Lower lobe of right lung (tissue), 2 donors: ENCODE measurements at regions not wholly inside any gene's neighbourhood (a gene's known extent, or its start where the extent isn't known, plus 50 kb on each side); places are given as distances from the start of the nearest gene placed in this dataset.

ENCODE experiments used
- ATAC-seq, 2 donors: fragments of 200-7000 bp; cut with Tn5 transposase; one replicate each; pipeline ENCODE4 v1.9.1; 2020 to 2022; ENCODE audit warnings: mild to moderate bottlenecking in 2 of 2, moderate library complexity in 2 of 2
- DNase-seq: peaks from one replicate; pipeline ENCODE4 v3.0.0-alpha.2; 2020
- H3K27ac ChIP-seq: fragments of 200-600 bp; one replicate; pipeline ENCODE4 v1.8.0; 2022
- H3K27me3 ChIP-seq: fragments of 200-600 bp; one replicate; pipeline ENCODE4 v1.8.0; 2022; ENCODE audit warnings: low read depth
- H3K36me3 ChIP-seq: fragments of 200-600 bp; one replicate; pipeline ENCODE4 v1.8.0; 2022; ENCODE audit warnings: mild to moderate bottlenecking
- H3K4me1 ChIP-seq: fragments of 200-600 bp; one replicate; pipeline ENCODE4 v1.8.0; 2022
- H3K4me3 ChIP-seq: fragments of 200-600 bp; one replicate; pipeline ENCODE4 v1.8.0; 2022; ENCODE audit warnings: mild to moderate bottlenecking
- H3K9me3 ChIP-seq: fragments of 200-600 bp; one replicate; pipeline ENCODE4 v1.8.0; 2022
- CTCF ChIP-seq: fragments of 200-600 bp; IDR thresholded peaks from one replicate; pipeline ENCODE4 v1.8.0; 2022; ENCODE audit warnings: antibody characterized with exemption, mild to moderate bottlenecking
- intact Hi-C: fragments of 100-400 bp; cut with DNase I; formaldehyde crosslinking; loops from one replicate; pipeline ENCODE4 v1.11.0; 2022
- donor health status: DM: no; HTN: yes; CAD: no; lungs with severe emphysema.

- no peaks in the 10 kb centered on the region for H3K27me3 ChIP-seq
- H3K27ac ChIP-seq: no peak overlapping the region
- no peak for TF ChIP-seq CTCF
- no peak overlapping the region for H3K4me3 ChIP-seq
- no peak for DNase-seq
- no peaks in the 10 kb centered on the region for H3K4me1 ChIP-seq
- no peak for ATAC-seq
- H3K36me3 ChIP-seq: no peaks in the 10 kb centered on the region
- intact Hi-C loops: no loop called here
- no peaks in the 10 kb centered on the region for H3K9me3 ChIP-seq
Observed at GRCh38 chr20:40449974-40450616, 238.9 kb downstream of the MAFB start.

- no peak overlapping the region for H3K27ac ChIP-seq
- ATAC-seq (no peak), DNase-seq (no peak)
- no peaks in the 10 kb centered on the region for H3K4me1 ChIP-seq
- intact Hi-C loops: no loop called here
- no peaks in the 10 kb centered on the region for H3K36me3 ChIP-seq
- no peaks in the 10 kb centered on the region for H3K9me3 ChIP-seq
- no peak overlapping the region for H3K4me3 ChIP-seq
- TF ChIP-seq CTCF: no peak
- no peaks in the 10 kb centered on the region for H3K27me3 ChIP-seq
Observed at GRCh38 chr20:40449144-40449690, 239.8 kb downstream of the MAFB start.

- Histone ChIP-seq H3K9me3 (no peaks in the 10 kb centered on the region), H3K27ac (no peak overlapping the region), H3K27me3 (no peaks in the 10 kb centered on the region), H3K4me3 (no peak overlapping the region), H3K4me1 (peaks cover 5% of the 10 kb centered on the region), H3K36me3 (no peaks in the 10 kb centered on the region)
- intact Hi-C loops: no loop called here
- no peak for DNase-seq
- no peak for TF ChIP-seq CTCF
- ATAC-seq: no peak
Observed at GRCh38 chr20:40446888-40447287, 242.1 kb downstream of the MAFB start.

- H3K36me3 ChIP-seq: no peaks in the 10 kb centered on the region
- ATAC-seq (no peak), DNase-seq (no peak)
- no peak overlapping the region for H3K27ac ChIP-seq
- intact Hi-C loops: no loop called here
- no peaks in the 10 kb centered on the region for H3K9me3 ChIP-seq
- no peaks in the 10 kb centered on the region for H3K27me3 ChIP-seq
- TF ChIP-seq CTCF: no peak
- no peak overlapping the region for H3K4me3 ChIP-seq
- peaks cover 5% of the 10 kb centered on the region for H3K4me1 ChIP-seq
Observed at GRCh38 chr20:40444516-40444915, 244.5 kb downstream of the MAFB start.

GRCh38 chr20:40443753-40444152 lies 245.3 kb downstream of the MAFB start:
- intact Hi-C loops: no loop called here
- Histone ChIP-seq H3K27me3 (no peaks in the 10 kb centered on the region), H3K4me3 (no peak overlapping the region), H3K27ac (no peak overlapping the region), H3K9me3 (no peaks in the 10 kb centered on the region), H3K36me3 (no peaks in the 10 kb centered on the region), H3K4me1 (peaks cover 5% of the 10 kb centered on the region)
- no peak for ATAC-seq
- TF ChIP-seq CTCF: no peak
- no peak for DNase-seq
